ENCODE measurements at regions not wholly inside any gene's neighbourhood (a gene's known extent, or its start where the extent isn't known, plus 50 kb on each side); places are given as distances from the start of the nearest gene placed in this dataset.

GRCh38 chr7:86008898-86009297 lies 634.8 kb upstream of the GRM3 start:
- no peaks in the 10 kb centered on the region for H3K36me3 ChIP-seq
- no peak for TF ChIP-seq POLR2A (IDR thresholded peaks at IDR 0.05)
- TF ChIP-seq CTCF (IDR thresholded peaks at IDR 0.05 in 8 of 11, conservative IDR thresholded peaks at IDR 0.05 in 3 of 11): no peak
- no peak for TF ChIP-seq POLR2AphosphoS5 (IDR thresholded peaks at IDR 0.05)
- no peak overlapping the region for H3K27ac ChIP-seq
- H3K9me3 ChIP-seq: peaks cover 0 to 10% (median 6%) of the 10 kb centered on the region in 8 donors
- H3K4me1 ChIP-seq: no peaks in the 10 kb centered on the region
- no peaks in the 10 kb centered on the region for H3K27me3 ChIP-seq (replicated peaks in 1 of 7)
- H3K4me3 ChIP-seq: no peak overlapping the region
- WGBS, 5 donors: 68 to 79% (median 70%) methylated on average over 3 of the region's 3 CpGs
- intact Hi-C loops (cut with DNase I; ENCODE audit: low total_unique reads): no loop called here
- DNase-seq: no peak

DNA sequence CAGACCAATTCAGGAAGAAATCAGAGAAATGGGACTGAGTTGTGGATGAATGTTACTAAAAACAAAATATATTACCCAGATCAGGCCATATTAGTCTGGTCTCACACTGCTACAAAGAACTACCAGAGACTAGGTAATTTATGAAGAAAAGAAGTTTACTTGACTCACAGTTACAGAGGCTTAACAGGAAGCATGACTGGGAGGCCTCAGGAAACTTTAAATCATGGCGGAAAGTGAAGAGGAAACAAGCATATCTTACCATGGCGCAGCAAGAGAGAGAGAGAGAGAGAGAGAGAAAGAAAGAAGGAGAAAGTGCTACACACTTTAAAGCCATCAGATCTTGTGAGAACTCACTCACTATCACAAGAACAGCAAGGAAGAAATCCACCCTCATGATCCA lies 636.8 kb upstream of the GRM3 start:
- DNase-seq: no peak
- no peaks in the 10 kb centered on the region for H3K36me3 ChIP-seq
- H3K27ac ChIP-seq: no peak overlapping the region
- TF ChIP-seq POLR2AphosphoS5 (IDR thresholded peaks at IDR 0.05) (no peak), POLR2A (IDR thresholded peaks at IDR 0.05) (no peak), CTCF (IDR thresholded peaks at IDR 0.05 in 8 of 11, conservative IDR thresholded peaks at IDR 0.05 in 3 of 11) (no peak)
- H3K4me1 ChIP-seq: no peaks in the 10 kb centered on the region
- intact Hi-C loops (cut with DNase I; ENCODE audit: low total_unique reads): no loop called here
- no peaks in the 10 kb centered on the region for H3K27me3 ChIP-seq (replicated peaks in 1 of 7)
- no peak overlapping the region for H3K4me3 ChIP-seq
- H3K9me3 ChIP-seq: peaks cover 3 to 30% (median 26%) of the 10 kb centered on the region in 8 donors
- whole genome bisulfite sequencing, 5 donors: 36 to 54% (median 40%) methylated on average over 2 of the region's 2 CpGs

GRCh38 chr7:86002858-86003257 lies 640.9 kb upstream of the GRM3 start:
- Histone ChIP-seq H3K4me1 (no peaks in the 10 kb centered on the region), H3K27me3 (replicated peaks in 1 of 7) (no peaks in the 10 kb centered on the region), H3K4me3 (no peak overlapping the region), H3K9me3 (peaks cover 7 to 63% (median 50%) of the 10 kb centered on the region in 8 donors), H3K36me3 (no peaks in the 10 kb centered on the region), H3K27ac (no peak overlapping the region)
- intact Hi-C loops (cut with DNase I; ENCODE audit: low total_unique reads): no loop called here
- DNase-seq: no peak
- TF ChIP-seq CTCF (IDR thresholded peaks at IDR 0.05 in 8 of 11, conservative IDR thresholded peaks at IDR 0.05 in 3 of 11) (no peak), POLR2AphosphoS5 (IDR thresholded peaks at IDR 0.05) (no peak), POLR2A (IDR thresholded peaks at IDR 0.05) (no peak)

DNA sequence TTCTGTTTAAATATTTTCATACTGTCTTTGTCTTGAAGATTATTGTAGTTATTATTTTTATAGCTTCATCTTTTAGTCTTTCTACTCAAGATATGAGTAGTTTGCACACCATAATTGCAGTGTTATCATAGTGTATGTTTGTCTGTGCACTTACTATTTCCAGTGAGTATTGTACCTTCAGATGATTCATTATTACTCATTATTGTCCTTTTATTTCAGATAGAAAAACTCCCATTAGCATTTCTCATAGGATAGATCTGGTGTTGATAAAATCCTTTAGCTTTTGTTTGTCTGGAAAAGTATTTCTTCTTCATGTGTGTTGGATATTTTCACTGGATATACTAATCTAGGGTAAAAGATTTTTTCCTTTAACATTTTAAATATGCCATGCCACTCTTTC lies 646.2 kb upstream of the GRM3 start:
- no peaks in the 10 kb centered on the region for H3K4me1 ChIP-seq

More for the DNA sequence above, 646.2 kb upstream of the GRM3 start:
- DNase-seq: no peak
- intact Hi-C loops (cut with DNase I; ENCODE audit: low total_unique reads): no loop called here
- Histone ChIP-seq H3K27ac (no peak overlapping the region), H3K27me3 (replicated peaks in 1 of 7) (no peaks in the 10 kb centered on the region), H3K36me3 (no peaks in the 10 kb centered on the region), H3K9me3 (peaks cover 9 to 41% (median 31%) of the 10 kb centered on the region in 8 donors), H3K4me3 (no peak overlapping the region)
- no peak for TF ChIP-seq POLR2AphosphoS5 (IDR thresholded peaks at IDR 0.05)
- TF ChIP-seq CTCF (IDR thresholded peaks at IDR 0.05 in 8 of 11, conservative IDR thresholded peaks at IDR 0.05 in 3 of 11): no peak

All from spleen (tissue), 11 donors.